ENCODE measurements at regions not wholly inside any gene's neighbourhood (a gene's known extent, or its start where the extent isn't known, plus 50 kb on each side); places are given as distances from the start of the nearest gene placed in this dataset.

DNA sequence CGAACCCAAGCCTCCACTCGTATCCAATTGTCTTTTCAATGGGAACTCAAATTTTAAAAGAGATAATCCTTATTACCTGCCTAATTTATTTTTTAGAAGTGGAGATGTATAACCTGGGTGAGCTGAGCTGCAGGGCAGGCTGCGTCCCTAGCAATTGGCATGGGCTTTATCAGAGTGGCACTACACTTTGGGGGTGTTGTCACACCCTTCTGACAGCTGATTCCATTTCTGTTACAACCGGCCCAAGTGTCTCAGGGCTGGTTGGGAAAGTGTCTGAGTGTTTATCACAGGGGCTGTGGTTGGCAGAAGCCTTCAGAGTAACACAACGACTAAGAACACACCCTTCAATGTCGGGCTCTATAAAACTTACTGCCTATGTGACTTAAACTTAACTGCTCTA lies 295.0 kb downstream of the SMAD2 start:
- no peaks in the 10 kb centered on the region for H3K9me3 ChIP-seq (ENCODE audit: insufficient read depth, low read length, severe bottlenecking)
- no peaks in the 10 kb centered on the region for H3K79me2 ChIP-seq (ENCODE audit: insufficient read depth, low read length)
- no peak for TF ChIP-seq EZH2 (IDR thresholded peaks at IDR 0.05; ENCODE audit: borderline replicate concordance, low read depth, low read length, severe bottlenecking)
- TF ChIP-seq, protein P1, sequence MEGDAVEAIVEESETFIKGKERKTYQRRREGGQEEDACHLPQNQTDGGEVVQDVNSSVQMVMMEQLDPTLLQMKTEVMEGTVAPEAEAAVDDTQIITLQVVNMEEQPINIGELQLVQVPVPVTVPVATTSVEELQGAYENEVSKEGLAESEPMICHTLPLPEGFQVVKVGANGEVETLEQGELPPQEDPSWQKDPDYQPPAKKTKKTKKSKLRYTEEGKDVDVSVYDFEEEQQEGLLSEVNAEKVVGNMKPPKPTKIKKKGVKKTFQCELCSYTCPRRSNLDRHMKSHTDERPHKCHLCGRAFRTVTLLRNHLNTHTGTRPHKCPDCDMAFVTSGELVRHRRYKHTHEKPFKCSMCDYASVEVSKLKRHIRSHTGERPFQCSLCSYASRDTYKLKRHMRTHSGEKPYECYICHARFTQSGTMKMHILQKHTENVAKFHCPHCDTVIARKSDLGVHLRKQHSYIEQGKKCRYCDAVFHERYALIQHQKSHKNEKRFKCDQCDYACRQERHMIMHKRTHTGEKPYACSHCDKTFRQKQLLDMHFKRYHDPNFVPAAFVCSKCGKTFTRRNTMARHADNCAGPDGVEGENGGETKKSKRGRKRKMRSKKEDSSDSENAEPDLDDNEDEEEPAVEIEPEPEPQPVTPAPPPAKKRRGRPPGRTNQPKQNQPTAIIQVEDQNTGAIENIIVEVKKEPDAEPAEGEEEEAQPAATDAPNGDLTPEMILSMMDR (IDR thresholded peaks at IDR 0.05; ENCODE audit: borderline replicate concordance, extremely low read depth, low read length, poor library complexity, severe bottlenecking), result no peak
- H3K4me3 ChIP-seq (ENCODE audit: low read depth in 1 of 2, low read length in 2 of 2), result no peak overlapping the region
- no peak overlapping the region for H3K27ac ChIP-seq (ENCODE audit: low read length)
- no peak for DNase-seq
- H2AFZ ChIP-seq (ENCODE audit: low read depth, low read length), result no peak overlapping the region
- no peak for ATAC-seq (ENCODE audit: insufficient read depth, low read depth)
- no peaks in the 10 kb centered on the region for H4K20me1 ChIP-seq (ENCODE audit: insufficient read depth, low read length)
- no peak overlapping the region for H3K9ac ChIP-seq (ENCODE audit: low read depth, low read length)
- H3K4me1 ChIP-seq (ENCODE audit: insufficient read depth, low read length), result no peaks in the 10 kb centered on the region
- H3K4me2 ChIP-seq (ENCODE audit: insufficient read depth, low read length), result no peak overlapping the region
- H3K36me3 ChIP-seq (ENCODE audit: insufficient read depth, low read length), result no peaks in the 10 kb centered on the region
- peaks cover 3% of the 10 kb centered on the region for H3K27me3 ChIP-seq (ENCODE audit: insufficient read depth, low read length, poor library complexity)

DNA sequence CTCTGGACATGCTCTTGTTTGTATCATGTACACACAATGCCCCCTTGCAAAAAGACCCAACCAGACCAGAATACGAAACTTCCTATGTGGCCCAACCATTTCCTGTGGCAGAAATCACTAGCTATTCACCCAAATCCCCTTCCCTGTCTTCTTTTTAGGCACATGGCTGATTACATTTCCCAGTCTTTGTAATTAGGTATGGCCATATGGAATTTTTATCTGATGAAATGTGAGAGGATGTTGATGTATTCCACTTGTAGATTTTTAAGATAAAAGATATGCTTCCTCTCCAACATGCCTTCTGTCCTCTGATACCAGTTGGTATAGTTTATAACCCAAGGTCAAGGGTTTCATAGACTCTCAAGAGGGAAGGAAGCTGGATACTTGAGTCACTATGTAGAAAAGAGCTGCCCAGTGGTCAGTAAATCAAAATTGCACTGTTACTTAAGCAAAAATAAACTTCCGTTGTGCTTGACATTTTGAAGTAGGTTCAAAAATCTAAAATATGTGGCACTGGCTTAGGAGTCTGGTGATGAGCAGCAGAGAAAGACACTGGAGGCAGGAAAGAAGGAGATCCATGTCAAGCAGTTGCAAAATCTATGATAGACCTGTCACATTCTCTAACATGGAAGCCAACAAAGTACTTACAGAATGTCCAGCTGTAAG lies 297.4 kb downstream of the SMAD2 start:
- Histone ChIP-seq H3K9me3 (ENCODE audit: insufficient read depth, low read length, severe bottlenecking) (no peaks in the 10 kb centered on the region), H3K4me3 (ENCODE audit: low read depth in 1 of 2, low read length in 2 of 2) (no peak overlapping the region), H3K9ac (ENCODE audit: low read depth, low read length) (no peak overlapping the region), H3K79me2 (ENCODE audit: insufficient read depth, low read length) (no peaks in the 10 kb centered on the region), H4K20me1 (ENCODE audit: insufficient read depth, low read length) (no peaks in the 10 kb centered on the region), H3K36me3 (ENCODE audit: insufficient read depth, low read length) (no peaks in the 10 kb centered on the region), H3K4me2 (ENCODE audit: insufficient read depth, low read length) (no peak overlapping the region), H2AFZ (ENCODE audit: low read depth, low read length) (no peak overlapping the region), H3K27me3 (ENCODE audit: insufficient read depth, low read length, poor library complexity) (peaks cover 3% of the 10 kb centered on the region), H3K27ac (ENCODE audit: low read length) (no peak overlapping the region), H3K4me1 (ENCODE audit: insufficient read depth, low read length) (no peaks in the 10 kb centered on the region)
- ATAC-seq (ENCODE audit: insufficient read depth, low read depth), result no peak
- no peak for DNase-seq
- TF ChIP-seq, protein P1 (IDR thresholded peaks at IDR 0.05; ENCODE audit: borderline replicate concordance, extremely low read depth, low read length, poor library complexity, severe bottlenecking), result no peak
- no peak for TF ChIP-seq EZH2 (IDR thresholded peaks at IDR 0.05; ENCODE audit: borderline replicate concordance, low read depth, low read length, severe bottlenecking)

DNA sequence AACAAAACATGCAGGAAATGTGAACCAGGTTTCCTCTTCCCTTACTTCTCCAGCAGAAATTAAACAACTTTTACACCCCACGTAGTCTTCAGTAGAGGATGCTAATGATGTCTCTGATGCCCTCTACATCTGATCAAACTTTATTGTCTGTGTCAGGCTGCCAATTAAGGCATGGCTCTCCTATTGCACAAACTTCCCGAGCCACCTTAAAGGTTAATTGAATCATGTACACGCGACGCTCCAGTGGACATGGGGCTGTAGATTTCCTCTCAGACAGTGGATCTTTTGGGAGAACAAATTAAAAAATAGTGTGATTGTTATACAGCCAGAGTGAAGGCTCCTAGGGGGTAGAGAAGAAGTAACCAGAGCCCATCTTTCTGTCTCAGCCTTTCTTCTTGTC lies 301.6 kb downstream of the SMAD2 start:
- no peaks in the 10 kb centered on the region for H3K4me1 ChIP-seq (ENCODE audit: insufficient read depth, low read length)
- no peak for TF ChIP-seq EZH2 (IDR thresholded peaks at IDR 0.05; ENCODE audit: borderline replicate concordance, low read depth, low read length, severe bottlenecking)
- TF ChIP-seq, protein P1 (IDR thresholded peaks at IDR 0.05; ENCODE audit: borderline replicate concordance, extremely low read depth, low read length, poor library complexity, severe bottlenecking), result no peak
- DNase-seq, result no peak
- H3K9ac ChIP-seq (ENCODE audit: low read depth, low read length), result no peak overlapping the region
- H4K20me1 ChIP-seq (ENCODE audit: insufficient read depth, low read length), result no peaks in the 10 kb centered on the region
- H3K4me3 ChIP-seq (ENCODE audit: low read depth in 1 of 2, low read length in 2 of 2), result no peak overlapping the region
- H3K9me3 ChIP-seq (ENCODE audit: insufficient read depth, low read length, severe bottlenecking), result no peaks in the 10 kb centered on the region
- H3K4me2 ChIP-seq (ENCODE audit: insufficient read depth, low read length), result no peak overlapping the region
- H3K79me2 ChIP-seq (ENCODE audit: insufficient read depth, low read length), result no peaks in the 10 kb centered on the region
- H3K36me3 ChIP-seq (ENCODE audit: insufficient read depth, low read length), result no peaks in the 10 kb centered on the region
- H2AFZ ChIP-seq (ENCODE audit: low read depth, low read length), result no peak overlapping the region
- H3K27me3 ChIP-seq (ENCODE audit: insufficient read depth, low read length, poor library complexity), result peaks cover 9% of the 10 kb centered on the region
- ATAC-seq (ENCODE audit: insufficient read depth, low read depth), result no peak
- H3K27ac ChIP-seq (ENCODE audit: low read length), result no peak overlapping the region

All from DND-41 (cell line).